Natural killer cell (primary cell): ENCODE measurements at regions not wholly inside any gene's neighbourhood (a gene's known extent, or its start where the extent isn't known, plus 50 kb on each side); places are given as distances from the start of the nearest gene placed in this dataset.

Experiments
- ATAC-seq, 3 donors: fragments of 150-1000 bp in 2 of 3; fragments of 200-7000 bp in 1 of 3; cut with Tn5 transposase; 1 replicate in 1 of 3; 2 replicates in 2 of 3; pipeline ENCODE4 v1.10.0; 2021; ENCODE audit warnings: mild to moderate bottlenecking in 2 of 3, moderate library complexity in 2 of 3
- DNase-seq, 2 donors: peaks; one replicate each; pipeline versions ENCODE4 v3.0.0 to v3.0.0-alpha.2; 2013 to 2021; ENCODE audit warnings: mixed read lengths in 1 of 2
- H3K27ac ChIP-seq: one replicate; pipeline ENCODE4 v1.5.1; 2013; ENCODE audit warnings: mild to moderate bottlenecking, low read length
- H3K27me3 ChIP-seq: one replicate; pipeline ENCODE4 v1.6.1; 2013; ENCODE audit warnings: low read length; ENCODE audit not compliant: control insufficient read depth, insufficient read depth
- H3K36me3 ChIP-seq: one replicate; pipeline ENCODE4 v1.6.1; 2013; ENCODE audit warnings: low read length; ENCODE audit not compliant: control insufficient read depth, insufficient read depth
- H3K4me1 ChIP-seq: one replicate; pipeline ENCODE4 v1.6.1; 2013; ENCODE audit warnings: low read length; ENCODE audit not compliant: control insufficient read depth, insufficient read depth
- H3K4me3 ChIP-seq: one replicate; pipeline ENCODE4 v1.5.1; 2013; ENCODE audit warnings: low read length
- H3K9me3 ChIP-seq: one replicate; pipeline ENCODE4 v1.6.1; 2013; ENCODE audit warnings: low read length; ENCODE audit not compliant: control insufficient read depth, insufficient read depth
- H3K27ac Mint-ChIP-seq, 2 donors: one replicate each; pipeline ENCODE4 v1.8.0; 2022; ENCODE audit warnings: mild to moderate bottlenecking in 2 of 2, mixed read lengths in 2 of 2, moderate library complexity in 1 of 2
- H3K27me3 Mint-ChIP-seq, 2 donors: one replicate each; pipeline ENCODE4 v1.8.0; 2022; ENCODE audit warnings: low read depth in 2 of 2, mixed read lengths in 2 of 2
- H3K36me3 Mint-ChIP-seq: one replicate; pipeline ENCODE4 v1.8.0; 2022; ENCODE audit warnings: mixed read lengths
- H3K4me1 Mint-ChIP-seq, 2 donors: one replicate each; pipeline ENCODE4 v1.8.0; 2022; ENCODE audit warnings: mixed read lengths in 2 of 2
- H3K4me3 Mint-ChIP-seq: one replicate; pipeline ENCODE4 v1.8.0; 2022; ENCODE audit warnings: mild to moderate bottlenecking, moderate library complexity, mixed read lengths
- H3K9me3 Mint-ChIP-seq, 2 donors: one replicate each; pipeline ENCODE4 v1.8.0; 2022; ENCODE audit warnings: mixed read lengths in 2 of 2
- WGBS: methylation state at CpG from one replicate; pipeline ENCODE4 v1.1.7; 2013; ENCODE audit warnings: missing lambda C conversion rate; ENCODE audit not compliant: insufficient coverage; 5-methylcytosine and 5-hydroxymethylcytosine counted together
- intact Hi-C: fragments of 100-400 bp; cut with micrococcal nuclease; formaldehyde crosslinking; loops from one replicate; pipeline ENCODE4 v1.14.2; 2022
- TF ChIP-seq, protein P1 (sequence below): fragments of 200-600 bp; IDR thresholded peaks from one replicate; pipeline ENCODE4 v1.8.0; 2022; ENCODE audit warnings: antibody characterized with exemption

DNA sequence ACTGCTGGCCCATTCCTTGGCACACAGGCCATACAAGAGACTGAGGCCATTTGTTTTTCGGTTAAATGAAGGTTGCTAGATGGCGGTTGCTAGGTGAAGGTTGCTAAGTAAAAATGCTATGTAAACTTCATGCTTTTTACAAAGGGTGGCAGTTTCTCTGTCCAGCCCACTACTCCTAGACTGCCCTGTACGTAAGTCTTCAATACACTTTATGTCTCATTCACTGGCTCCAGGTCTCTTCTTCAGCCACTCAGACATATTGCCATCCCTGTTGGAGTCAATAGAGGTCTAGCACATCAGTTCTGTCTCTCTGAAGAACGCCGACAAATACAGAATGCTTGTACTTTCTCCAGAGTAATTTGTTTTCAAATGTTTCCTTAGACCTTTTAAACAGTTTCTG, 370.9 kb upstream of the RND3 start:
- Histone ChIP-seq H3K27ac (no peak overlapping the region), H3K4me1 (no peaks in the 10 kb centered on the region), H3K27me3 (no peaks in the 10 kb centered on the region), H3K36me3 (no peaks in the 10 kb centered on the region), H3K9me3 (no peaks in the 10 kb centered on the region), H3K4me3 (no peak overlapping the region)
- no peak overlapping the region for H3K4me3 Mint-ChIP-seq
- ATAC-seq: no peak
- WGBS: 96% methylated on average over 5 of the region's 5 CpGs
- H3K27me3 Mint-ChIP-seq: no peaks in the 10 kb centered on the region
- no peak overlapping the region for H3K27ac Mint-ChIP-seq
- H3K9me3 Mint-ChIP-seq: peaks cover 4 to 10% of the 10 kb centered on the region in 2 donors
- no peaks in the 10 kb centered on the region for H3K4me1 Mint-ChIP-seq
- intact Hi-C loops: no loop called here
- H3K36me3 Mint-ChIP-seq: no peaks in the 10 kb centered on the region
- no peak for DNase-seq
- TF ChIP-seq, protein P1, sequence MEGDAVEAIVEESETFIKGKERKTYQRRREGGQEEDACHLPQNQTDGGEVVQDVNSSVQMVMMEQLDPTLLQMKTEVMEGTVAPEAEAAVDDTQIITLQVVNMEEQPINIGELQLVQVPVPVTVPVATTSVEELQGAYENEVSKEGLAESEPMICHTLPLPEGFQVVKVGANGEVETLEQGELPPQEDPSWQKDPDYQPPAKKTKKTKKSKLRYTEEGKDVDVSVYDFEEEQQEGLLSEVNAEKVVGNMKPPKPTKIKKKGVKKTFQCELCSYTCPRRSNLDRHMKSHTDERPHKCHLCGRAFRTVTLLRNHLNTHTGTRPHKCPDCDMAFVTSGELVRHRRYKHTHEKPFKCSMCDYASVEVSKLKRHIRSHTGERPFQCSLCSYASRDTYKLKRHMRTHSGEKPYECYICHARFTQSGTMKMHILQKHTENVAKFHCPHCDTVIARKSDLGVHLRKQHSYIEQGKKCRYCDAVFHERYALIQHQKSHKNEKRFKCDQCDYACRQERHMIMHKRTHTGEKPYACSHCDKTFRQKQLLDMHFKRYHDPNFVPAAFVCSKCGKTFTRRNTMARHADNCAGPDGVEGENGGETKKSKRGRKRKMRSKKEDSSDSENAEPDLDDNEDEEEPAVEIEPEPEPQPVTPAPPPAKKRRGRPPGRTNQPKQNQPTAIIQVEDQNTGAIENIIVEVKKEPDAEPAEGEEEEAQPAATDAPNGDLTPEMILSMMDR: no peak

- ATAC-seq: no peak
- Histone ChIP-seq H3K4me1 (no peaks in the 10 kb centered on the region), H3K27me3 (no peaks in the 10 kb centered on the region), H3K4me3 (no peak overlapping the region), H3K9me3 (no peaks in the 10 kb centered on the region), H3K27ac (no peak overlapping the region), H3K36me3 (no peaks in the 10 kb centered on the region)
- Mint-ChIP-seq H3K4me3 (no peak overlapping the region), H3K27me3 (no peaks in the 10 kb centered on the region), H3K9me3 (peaks cover 4 to 9% of the 10 kb centered on the region in 2 donors), H3K36me3 (no peaks in the 10 kb centered on the region), H3K27ac (no peak overlapping the region), H3K4me1 (no peaks in the 10 kb centered on the region)
- intact Hi-C loops: no loop called here
- 65% methylated on average over 1 of the region's 1 CpG for WGBS
- TF ChIP-seq, protein P1: no peak
- DNase-seq: no peak
Measured at GRCh38 chr2:150856596-150857281, 369.3 kb upstream of the RND3 start.

DNA sequence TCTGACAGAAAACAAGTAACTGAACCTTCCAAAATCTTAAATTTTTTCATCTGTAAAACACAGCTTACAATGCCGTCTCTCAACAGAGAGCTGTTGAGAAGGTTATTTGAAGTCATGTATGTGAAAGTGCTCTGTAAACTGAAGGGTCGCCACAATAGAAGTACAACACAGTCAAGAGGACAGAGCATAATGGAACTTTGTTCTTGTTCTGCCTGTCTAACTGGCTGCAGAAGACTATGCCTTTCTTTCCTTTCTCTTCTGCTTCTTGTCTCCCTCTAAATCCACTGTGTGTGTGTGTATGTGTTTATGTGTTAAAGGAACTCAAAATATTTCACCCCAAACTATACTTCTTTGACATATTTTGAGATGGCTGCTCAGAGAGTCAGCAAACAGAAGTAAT, 365.8 kb upstream of the RND3 start:
- Histone ChIP-seq H3K4me3 (no peak overlapping the region), H3K27ac (no peak overlapping the region), H3K36me3 (no peaks in the 10 kb centered on the region), H3K27me3 (no peaks in the 10 kb centered on the region), H3K9me3 (no peaks in the 10 kb centered on the region), H3K4me1 (no peaks in the 10 kb centered on the region)
- TF ChIP-seq, protein P1: no peak
- 88% methylated on average over 1 of the region's 2 CpGs for WGBS
- ATAC-seq: no peak
- H3K4me3 Mint-ChIP-seq: no peak overlapping the region
- no peaks in the 10 kb centered on the region for H3K36me3 Mint-ChIP-seq
- peaks cover 4 to 10% of the 10 kb centered on the region in 2 donors for H3K9me3 Mint-ChIP-seq
- H3K4me1 Mint-ChIP-seq: no peaks in the 10 kb centered on the region
- no peak overlapping the region for H3K27ac Mint-ChIP-seq
- H3K27me3 Mint-ChIP-seq: no peaks in the 10 kb centered on the region
- no peak for DNase-seq
- intact Hi-C loops: no loop called here

- TF ChIP-seq, protein P1: no peak
- H3K27me3 Mint-ChIP-seq: no peaks in the 10 kb centered on the region
- Histone ChIP-seq H3K4me1 (no peaks in the 10 kb centered on the region), H3K4me3 (no peak overlapping the region), H3K27ac (no peak overlapping the region), H3K36me3 (no peaks in the 10 kb centered on the region), H3K9me3 (no peaks in the 10 kb centered on the region), H3K27me3 (no peaks in the 10 kb centered on the region)
- peaks cover 7 to 10% of the 10 kb centered on the region in 2 donors for H3K9me3 Mint-ChIP-seq
- no peaks in the 10 kb centered on the region for H3K36me3 Mint-ChIP-seq
- H3K27ac Mint-ChIP-seq: no peak overlapping the region
- H3K4me3 Mint-ChIP-seq: no peak overlapping the region
- DNase-seq (no peak), ATAC-seq (no peak)
- H3K4me1 Mint-ChIP-seq: no peaks in the 10 kb centered on the region
- intact Hi-C loops: no loop called here
Measured at GRCh38 chr2:150850641-150851040, 363.2 kb upstream of the RND3 start.
